NCI-H526 (cell line): ENCODE measurements at regions not wholly inside any gene's neighbourhood (a gene's known extent, or its start where the extent isn't known, plus 50 kb on each side); places are given as distances from the start of the nearest gene placed in this dataset.
A peak's percentile ranks its signal among the peaks of the same experiment; 100 is the strongest.
"Not testable (repeated sequence)": the region's sequence is repeated elsewhere in the genome, so short reads cannot be mapped to it uniquely, and the experiment has no call there.

Experiments used
- DNase-seq, 2 experiments: peaks; one replicate each; lab custom pipeline; 2025; lab: John Stamatoyannopoulos, UW

GRCh38 chr18:53920312-53921075, 304.0 kb downstream of the MBD2 start:
- no peak for DNase-seq

GRCh38 chr18:53918091-53918490, 306.4 kb downstream of the MBD2 start:
- no peak for DNase-seq

GRCh38 chr18:53911200-53911599, 313.3 kb downstream of the MBD2 start:
- DNase-seq, result no peak

GRCh38 chr18:53909668-53910067, 314.8 kb downstream of the MBD2 start:
- DNase-seq, result peak in 1 of 2 experiments; percentile 3

GRCh38 chr18:53907921-53908320, 316.5 kb downstream of the MBD2 start:
- DNase-seq, result no peak

GRCh38 chr18:53906681-53907080, 317.8 kb downstream of the MBD2 start:
- no peak for DNase-seq

GRCh38 chr18:53894675-53895442, 329.6 kb downstream of the MBD2 start:
- no peak for DNase-seq

- no peak for DNase-seq
Observed at GRCh38 chr18:53887447-53887846, 337.0 kb downstream of the MBD2 start.

- DNase-seq, result no peak
Observed at GRCh38 chr18:53886058-53886457, 338.4 kb downstream of the MBD2 start.

- DNase-seq, result no peak
Observed at GRCh38 chr18:53883771-53884170, 340.7 kb downstream of the MBD2 start.

- no peak for DNase-seq
Observed at GRCh38 chr18:53874103-53874502, 350.4 kb downstream of the MBD2 start.

- no peak for DNase-seq
Observed at GRCh38 chr18:53864770-53865169, 359.7 kb downstream of the MBD2 start.

- no peak for DNase-seq
Observed at GRCh38 chr18:53862921-53863320, 361.5 kb downstream of the MBD2 start.

- no peak for DNase-seq
Observed at GRCh38 chr18:53861185-53861584, 363.3 kb downstream of the MBD2 start.

- no peak for DNase-seq
Observed at GRCh38 chr18:53859764-53860163, 364.7 kb downstream of the MBD2 start.

- no peak for DNase-seq
Observed at GRCh38 chr18:53850902-53851301, 373.6 kb downstream of the MBD2 start.

GRCh38 chr18:53843763-53844162, 380.7 kb downstream of the MBD2 start:
- no peak for DNase-seq

GRCh38 chr18:53843113-53843760, 381.2 kb downstream of the MBD2 start:
- DNase-seq, result no peak

- DNase-seq, result no peak
Observed at GRCh38 chr18:53838746-53839145, 385.7 kb downstream of the MBD2 start.

GRCh38 chr18:53821141-53821540, 403.3 kb downstream of the MBD2 start:
- not testable (repeated sequence) for DNase-seq

GRCh38 chr18:53819671-53820070, 404.8 kb downstream of the MBD2 start:
- no peak for DNase-seq

GRCh38 chr18:53819174-53819573, 405.3 kb downstream of the MBD2 start:
- DNase-seq, result no peak
